HL-60 (cell line): ENCODE measurements at regions not wholly inside any gene's neighbourhood (a gene's known extent, or its start where the extent isn't known, plus 50 kb on each side); places are given as distances from the start of the nearest gene placed in this dataset.
"Not testable (repeated sequence)": the region's sequence is repeated elsewhere in the genome, so short reads cannot be mapped to it uniquely, and the experiment has no call there.

Experiments
- DNase-seq, 2 experiments: peaks; one replicate each; pipeline ENCODE4 v3.0.0-alpha.2; 2010 to 2020; ENCODE audit warnings: low read depth in 1 of 2, low spot score in 1 of 2
- H3K27ac ChIP-seq: fragments of 250-450 bp; sonication (Bioruptor Pico); replicated peaks from 2 replicates; pipeline ENCODE4 v1.5.1; 2020; ENCODE audit warnings: mild to moderate bottlenecking, moderate library complexity
- H3K27me3 ChIP-seq: fragments of 250-450 bp; sonication (Bioruptor Pico); 2 replicates; pipeline ENCODE4 v1.5.1; 2021; ENCODE audit warnings: mild to moderate bottlenecking, moderate library complexity; ENCODE audit not compliant: insufficient read depth, poor library complexity, severe bottlenecking
- H3K4me3 ChIP-seq: replicated peaks from 2 replicates; pipeline ENCODE4 v1.5.1; 2011; ENCODE audit warnings: mild to moderate bottlenecking, control low read depth, low read length; ENCODE audit not compliant: insufficient read depth
- GABPA ChIP-seq: IDR thresholded peaks from 2 replicates; pipeline ENCODE4 v1.6.1; 2012; ENCODE audit warnings: low read depth
- POLR2AphosphoS5 ChIP-seq: IDR thresholded peaks from 2 replicates; pipeline ENCODE4 v1.6.1; 2012; ENCODE audit warnings: low read depth
- SPI1 ChIP-seq: IDR thresholded peaks from 2 replicates; pipeline ENCODE4 v1.6.1; 2012; ENCODE audit warnings: low read depth, mild to moderate bottlenecking, borderline replicate concordance
- TF ChIP-seq, protein P1 (sequence below): IDR thresholded peaks from 2 replicates; pipeline ENCODE4 v1.6.1; 2012; ENCODE audit warnings: low read depth; ENCODE audit not compliant: insufficient replicate concordance
- TF ChIP-seq, protein P2 (sequence below): IDR thresholded peaks from one replicate; pipeline ENCODE4 v1.5.1; 2011; ENCODE audit warnings: low read length, control low read depth, inconsistent platforms; ENCODE audit not compliant: insufficient read depth

DNA sequence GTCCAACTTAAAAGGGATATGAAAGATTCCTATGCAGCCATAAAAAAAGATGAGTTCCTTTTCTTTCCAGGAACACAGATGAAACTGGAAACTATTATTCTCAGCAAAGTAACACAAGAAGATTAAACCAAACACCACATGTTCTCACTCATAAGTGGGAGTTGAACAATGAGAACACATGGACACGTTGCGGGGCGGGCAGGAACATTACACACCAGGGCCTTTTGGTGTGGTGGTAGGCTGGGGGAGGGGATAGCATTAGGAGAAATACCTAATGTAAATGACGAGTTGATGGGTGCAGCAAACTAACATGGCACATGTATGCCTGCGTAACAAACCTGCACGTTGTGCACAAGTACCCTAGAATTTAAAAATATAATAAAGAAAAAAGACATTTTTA lies 516.1 kb downstream of the LRRC70 start:
- DNase-seq, result no peak
- TF ChIP-seq POLR2AphosphoS5 (no peak), SPI1 (no peak), GABPA (no peak)
- TF ChIP-seq, protein P1, sequence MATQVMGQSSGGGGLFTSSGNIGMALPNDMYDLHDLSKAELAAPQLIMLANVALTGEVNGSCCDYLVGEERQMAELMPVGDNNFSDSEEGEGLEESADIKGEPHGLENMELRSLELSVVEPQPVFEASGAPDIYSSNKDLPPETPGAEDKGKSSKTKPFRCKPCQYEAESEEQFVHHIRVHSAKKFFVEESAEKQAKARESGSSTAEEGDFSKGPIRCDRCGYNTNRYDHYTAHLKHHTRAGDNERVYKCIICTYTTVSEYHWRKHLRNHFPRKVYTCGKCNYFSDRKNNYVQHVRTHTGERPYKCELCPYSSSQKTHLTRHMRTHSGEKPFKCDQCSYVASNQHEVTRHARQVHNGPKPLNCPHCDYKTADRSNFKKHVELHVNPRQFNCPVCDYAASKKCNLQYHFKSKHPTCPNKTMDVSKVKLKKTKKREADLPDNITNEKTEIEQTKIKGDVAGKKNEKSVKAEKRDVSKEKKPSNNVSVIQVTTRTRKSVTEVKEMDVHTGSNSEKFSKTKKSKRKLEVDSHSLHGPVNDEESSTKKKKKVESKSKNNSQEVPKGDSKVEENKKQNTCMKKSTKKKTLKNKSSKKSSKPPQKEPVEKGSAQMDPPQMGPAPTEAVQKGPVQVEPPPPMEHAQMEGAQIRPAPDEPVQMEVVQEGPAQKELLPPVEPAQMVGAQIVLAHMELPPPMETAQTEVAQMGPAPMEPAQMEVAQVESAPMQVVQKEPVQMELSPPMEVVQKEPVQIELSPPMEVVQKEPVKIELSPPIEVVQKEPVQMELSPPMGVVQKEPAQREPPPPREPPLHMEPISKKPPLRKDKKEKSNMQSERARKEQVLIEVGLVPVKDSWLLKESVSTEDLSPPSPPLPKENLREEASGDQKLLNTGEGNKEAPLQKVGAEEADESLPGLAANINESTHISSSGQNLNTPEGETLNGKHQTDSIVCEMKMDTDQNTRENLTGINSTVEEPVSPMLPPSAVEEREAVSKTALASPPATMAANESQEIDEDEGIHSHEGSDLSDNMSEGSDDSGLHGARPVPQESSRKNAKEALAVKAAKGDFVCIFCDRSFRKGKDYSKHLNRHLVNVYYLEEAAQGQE, result no peak
- TF ChIP-seq, protein P2, sequence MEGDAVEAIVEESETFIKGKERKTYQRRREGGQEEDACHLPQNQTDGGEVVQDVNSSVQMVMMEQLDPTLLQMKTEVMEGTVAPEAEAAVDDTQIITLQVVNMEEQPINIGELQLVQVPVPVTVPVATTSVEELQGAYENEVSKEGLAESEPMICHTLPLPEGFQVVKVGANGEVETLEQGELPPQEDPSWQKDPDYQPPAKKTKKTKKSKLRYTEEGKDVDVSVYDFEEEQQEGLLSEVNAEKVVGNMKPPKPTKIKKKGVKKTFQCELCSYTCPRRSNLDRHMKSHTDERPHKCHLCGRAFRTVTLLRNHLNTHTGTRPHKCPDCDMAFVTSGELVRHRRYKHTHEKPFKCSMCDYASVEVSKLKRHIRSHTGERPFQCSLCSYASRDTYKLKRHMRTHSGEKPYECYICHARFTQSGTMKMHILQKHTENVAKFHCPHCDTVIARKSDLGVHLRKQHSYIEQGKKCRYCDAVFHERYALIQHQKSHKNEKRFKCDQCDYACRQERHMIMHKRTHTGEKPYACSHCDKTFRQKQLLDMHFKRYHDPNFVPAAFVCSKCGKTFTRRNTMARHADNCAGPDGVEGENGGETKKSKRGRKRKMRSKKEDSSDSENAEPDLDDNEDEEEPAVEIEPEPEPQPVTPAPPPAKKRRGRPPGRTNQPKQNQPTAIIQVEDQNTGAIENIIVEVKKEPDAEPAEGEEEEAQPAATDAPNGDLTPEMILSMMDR, result no peak
- no peak overlapping the region for H3K27ac ChIP-seq
- H3K4me3 ChIP-seq, result no peak overlapping the region
- no peaks in the 10 kb centered on the region for H3K27me3 ChIP-seq

DNA sequence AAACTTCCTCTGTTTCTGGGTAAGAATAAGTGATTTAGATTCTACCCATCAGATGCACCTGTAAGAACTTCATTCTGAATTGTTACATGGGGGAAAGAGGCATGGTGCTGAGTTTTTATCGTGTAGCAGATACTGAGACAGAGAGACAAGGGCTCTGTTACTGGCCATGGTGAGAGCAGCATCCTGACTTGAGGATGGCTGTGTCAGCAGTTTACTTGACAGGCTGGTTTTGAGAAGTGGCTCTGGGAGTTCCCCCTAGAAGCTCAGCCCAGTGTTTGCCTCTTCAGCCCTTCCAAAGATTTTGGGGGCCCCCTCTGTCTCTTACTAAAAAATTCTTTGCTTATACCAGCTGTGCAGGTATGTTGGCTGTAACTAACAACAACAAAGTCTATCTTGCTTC lies 510.5 kb downstream of the LRRC70 start:
- no peak for DNase-seq
- no peak overlapping the region for H3K27ac ChIP-seq
- TF ChIP-seq SPI1 (no peak), GABPA (no peak), POLR2AphosphoS5 (no peak)
- TF ChIP-seq, protein P2, result no peak
- TF ChIP-seq, protein P1, result no peak
- H3K27me3 ChIP-seq, result no peaks in the 10 kb centered on the region
- H3K4me3 ChIP-seq, result no peak overlapping the region

DNA sequence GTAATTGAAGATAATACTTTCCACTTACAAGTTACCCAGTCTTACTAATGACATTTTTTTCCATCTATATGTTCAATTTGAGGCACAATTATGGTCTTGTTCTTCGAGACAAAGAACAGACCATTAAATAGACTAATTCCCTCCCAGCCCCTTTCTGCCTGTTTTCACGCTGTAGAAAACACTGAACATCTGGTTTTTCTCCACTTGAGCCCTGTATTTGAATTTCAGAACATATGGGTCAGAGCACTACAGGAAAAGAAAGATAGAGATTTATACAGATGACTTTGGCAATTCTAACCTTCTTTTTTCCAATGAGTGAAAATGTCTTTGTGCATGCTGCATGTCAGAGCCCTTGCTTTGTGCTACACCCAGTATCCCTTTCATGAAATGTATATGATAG lies 506.9 kb downstream of the LRRC70 start:
- H3K4me3 ChIP-seq, result no peak overlapping the region
- H3K27ac ChIP-seq, result no peak overlapping the region
- DNase-seq, result no peak
- no peaks in the 10 kb centered on the region for H3K27me3 ChIP-seq
- TF ChIP-seq POLR2AphosphoS5 (no peak), SPI1 (no peak), GABPA (no peak)
- TF ChIP-seq, protein P1, result no peak
- TF ChIP-seq, protein P2, result no peak

DNA sequence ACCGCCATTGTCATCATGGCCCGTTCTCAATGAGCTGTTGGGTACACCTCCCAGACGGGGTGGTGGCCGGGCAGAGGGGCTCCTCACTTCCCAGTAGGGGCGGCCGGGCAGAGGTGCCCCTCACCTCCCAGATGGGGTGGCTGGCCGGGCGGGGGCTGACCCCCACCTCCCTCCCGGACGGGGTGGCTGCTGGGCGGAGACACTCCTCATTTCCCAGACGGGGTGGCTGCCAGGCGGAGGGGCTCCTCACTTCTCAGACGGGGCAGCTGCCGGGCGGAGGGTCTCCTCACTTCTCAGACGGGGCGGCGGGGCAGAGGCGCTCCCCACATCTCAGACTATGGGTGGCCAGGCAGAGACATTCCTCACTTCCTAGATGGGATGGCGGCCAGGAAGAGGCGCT lies 505.1 kb downstream of the LRRC70 start:
- not testable (repeated sequence) for H3K4me3 ChIP-seq, H3K27ac ChIP-seq, H3K27me3 ChIP-seq, DNase-seq
